GM19238 (cell line): ENCODE measurements at regions not wholly inside any gene's neighbourhood (a gene's known extent, or its start where the extent isn't known, plus 50 kb on each side); places are given as distances from the start of the nearest gene placed in this dataset.
"Not testable (repeated sequence)": the region's sequence is repeated elsewhere in the genome, so short reads cannot be mapped to it uniquely, and the experiment has no call there.

Experiments used
- DNase-seq: peaks from one replicate; pipeline ENCODE4 v3.0.0; 2011; ENCODE audit warnings: low spot score; ENCODE audit not compliant: insufficient read length

- no peak for DNase-seq
These were observed 162.8 kb downstream of the CGGBP1 start for GRCh38 chr3:87895983-87896382.

GRCh38 chr3:87873136-87873535 is 185.7 kb downstream of the CGGBP1 start:
- no peak for DNase-seq

- no peak for DNase-seq
These were observed 191.8 kb downstream of the CGGBP1 start for GRCh38 chr3:87867001-87867400.

GRCh38 chr3:87856126-87856525 is 202.7 kb downstream of the CGGBP1 start:
- DNase-seq: no peak

- no peak for DNase-seq
These were observed 203.2 kb downstream of the CGGBP1 start for GRCh38 chr3:87855616-87856015.

GRCh38 chr3:87855211-87855610 is 203.6 kb downstream of the CGGBP1 start:
- DNase-seq: no peak

- DNase-seq: no peak
These were observed 210.8 kb downstream of the CGGBP1 start for GRCh38 chr3:87848003-87848402.

- no peak for DNase-seq
These were observed 221.7 kb downstream of the CGGBP1 start for GRCh38 chr3:87837076-87837475.

GRCh38 chr3:87836026-87836425 is 222.8 kb downstream of the CGGBP1 start:
- DNase-seq: no peak

GRCh38 chr3:87835236-87835635 is 223.6 kb downstream of the CGGBP1 start:
- no peak for DNase-seq

GRCh38 chr3:87834327-87834726 is 224.5 kb downstream of the CGGBP1 start:
- no peak for DNase-seq

GRCh38 chr3:87833039-87833377 is 225.8 kb downstream of the CGGBP1 start:
- DNase-seq: no peak

GRCh38 chr3:87828046-87828445 is 230.8 kb downstream of the CGGBP1 start:
- DNase-seq: no peak

GRCh38 chr3:87822563-87822962 is 236.2 kb downstream of the CGGBP1 start:
- no peak for DNase-seq

- DNase-seq: not testable (repeated sequence)
These were observed 245.3 kb downstream of the CGGBP1 start for GRCh38 chr3:87813503-87813902.

GRCh38 chr3:87811953-87812352 is 246.9 kb downstream of the CGGBP1 start:
- DNase-seq: no peak

- no peak for DNase-seq
These were observed 248.3 kb downstream of the CGGBP1 start for GRCh38 chr3:87810452-87811016.

- DNase-seq: no peak
These were observed 253.1 kb downstream of the CGGBP1 start for GRCh38 chr3:87805670-87806069.

- DNase-seq: no peak
These were observed 257.4 kb downstream of the CGGBP1 start for GRCh38 chr3:87801409-87801808.

GRCh38 chr3:87800516-87800915 is 258.3 kb downstream of the CGGBP1 start:
- no peak for DNase-seq

GRCh38 chr3:87798567-87798947 is 260.2 kb downstream of the CGGBP1 start:
- DNase-seq: no peak

GRCh38 chr3:87797872-87798566 is 260.8 kb downstream of the CGGBP1 start:
- DNase-seq: no peak

GRCh38 chr3:87796843-87797185 is 262.0 kb downstream of the CGGBP1 start:
- DNase-seq: no peak
